HG03565 (cell line): ENCODE measurements at regions not wholly inside any gene's neighbourhood (a gene's known extent, or its start where the extent isn't known, plus 50 kb on each side); places are given as distances from the start of the nearest gene placed in this dataset.

ENCODE experiments used
- ATAC-seq: cut with Tn5 transposase; IDR thresholded peaks from one replicate; pipeline ENCODE4 v1.9.1; 2021; ENCODE audit warnings: mild to moderate bottlenecking, moderate library complexity; ENCODE audit not compliant: unreplicated experiment

DNA sequence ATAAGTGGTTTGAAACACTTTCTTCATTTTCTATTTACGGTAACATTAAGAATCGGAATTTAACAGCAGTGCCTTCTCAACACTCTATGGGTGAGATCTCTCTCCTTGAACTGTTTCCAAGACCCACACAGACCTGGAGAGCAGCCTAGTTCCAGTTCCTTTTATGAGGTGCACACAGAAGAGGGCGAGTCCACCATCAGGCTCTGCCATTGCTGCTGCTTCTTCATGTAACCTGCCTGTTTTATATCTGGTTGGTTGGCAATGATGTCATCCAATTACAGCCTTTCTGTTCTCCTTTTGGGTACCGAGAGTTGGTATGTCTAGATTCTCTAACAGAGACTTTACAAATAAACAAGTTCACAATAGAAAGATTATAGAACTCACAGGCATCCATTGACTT, 225.7 kb downstream of the UTP18 start:
- no peak for ATAC-seq

DNA sequence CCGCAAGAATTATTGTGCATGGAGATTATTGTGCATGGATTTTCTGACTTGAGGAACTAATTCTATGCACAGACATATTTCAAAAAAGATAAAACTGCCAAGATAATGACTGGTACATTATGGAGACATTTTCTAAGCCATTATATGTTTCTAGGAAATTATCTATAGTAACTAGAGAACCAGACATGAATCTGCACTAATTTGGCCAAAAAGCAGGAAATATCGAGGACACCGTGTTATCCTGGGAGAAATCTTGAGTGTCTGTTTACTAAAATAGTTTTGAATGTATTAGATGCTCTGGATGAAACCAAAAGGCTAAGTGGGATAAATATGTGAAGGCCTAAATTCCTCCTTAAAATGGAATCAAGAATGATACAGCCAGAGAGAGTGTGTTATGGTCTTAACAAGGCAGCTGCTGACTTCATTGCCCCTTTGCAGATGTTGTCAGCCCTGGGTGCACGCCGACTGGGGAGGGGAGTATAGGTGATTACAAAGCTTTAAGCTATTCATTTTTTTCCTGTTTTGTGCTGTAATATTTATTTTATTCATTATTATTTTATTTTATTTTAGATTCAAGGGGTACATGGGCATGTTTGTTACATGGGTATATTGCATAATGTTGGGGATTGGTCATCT, 226.7 kb downstream of the UTP18 start:
- no peak for ATAC-seq

DNA sequence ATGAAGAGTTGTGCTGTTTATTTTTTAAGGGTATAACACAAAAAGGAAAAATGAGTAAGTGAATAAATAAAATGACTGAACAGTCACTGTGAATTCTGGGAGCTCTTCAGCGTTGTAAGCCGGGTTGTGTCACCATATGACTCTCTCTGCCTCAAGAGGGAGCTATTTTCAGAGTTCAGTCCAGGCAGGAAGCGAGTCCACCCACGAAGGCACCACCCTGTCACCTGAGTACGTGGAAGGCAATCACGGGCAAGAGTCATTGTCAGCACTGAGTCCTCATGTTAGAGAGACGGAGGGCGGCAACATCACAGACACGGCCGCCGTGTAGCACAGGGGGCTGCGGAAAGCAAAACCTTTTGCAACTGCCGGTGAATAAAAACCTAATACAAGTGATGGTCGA, 227.6 kb downstream of the UTP18 start:
- ATAC-seq, result no peak

DNA sequence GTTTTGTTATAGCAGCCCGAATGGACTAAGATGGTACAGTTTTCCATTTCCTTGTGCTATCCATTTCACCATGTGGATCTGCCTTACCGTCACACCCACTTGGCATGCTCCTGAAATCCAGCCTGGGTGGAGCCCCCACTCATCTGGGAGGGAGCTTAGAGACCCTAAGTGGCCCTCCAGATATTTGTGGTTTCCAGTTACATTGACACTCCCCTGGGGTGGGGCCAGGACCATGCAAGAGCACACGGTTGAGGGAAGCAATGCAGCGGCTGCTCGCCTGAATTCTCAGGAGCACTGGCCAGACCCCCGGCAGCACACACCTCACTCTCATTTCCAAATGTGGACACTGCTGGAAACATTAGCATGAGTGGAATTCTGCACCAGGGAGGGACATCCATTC, 231.1 kb downstream of the UTP18 start:
- no peak for ATAC-seq

DNA sequence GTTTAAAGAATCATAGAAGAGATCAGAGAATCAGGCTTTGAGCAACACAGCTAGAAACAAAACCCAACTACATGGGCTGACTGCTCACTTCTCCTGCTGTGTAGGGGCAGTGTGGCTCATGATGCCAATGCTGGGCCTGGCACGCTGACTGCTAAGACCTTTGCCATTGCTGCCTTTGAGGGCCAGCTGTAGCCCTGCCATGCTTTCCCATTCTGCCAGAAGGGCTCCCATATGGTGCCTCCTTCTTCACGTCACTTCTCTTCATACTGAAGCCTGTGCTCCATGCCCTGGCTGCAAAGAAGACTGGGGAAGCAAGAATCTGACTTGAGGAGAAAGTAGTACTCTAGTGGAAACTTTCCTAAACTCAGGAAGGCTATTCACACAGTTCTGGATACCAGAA, 232.9 kb downstream of the UTP18 start:
- ATAC-seq, result no peak

DNA sequence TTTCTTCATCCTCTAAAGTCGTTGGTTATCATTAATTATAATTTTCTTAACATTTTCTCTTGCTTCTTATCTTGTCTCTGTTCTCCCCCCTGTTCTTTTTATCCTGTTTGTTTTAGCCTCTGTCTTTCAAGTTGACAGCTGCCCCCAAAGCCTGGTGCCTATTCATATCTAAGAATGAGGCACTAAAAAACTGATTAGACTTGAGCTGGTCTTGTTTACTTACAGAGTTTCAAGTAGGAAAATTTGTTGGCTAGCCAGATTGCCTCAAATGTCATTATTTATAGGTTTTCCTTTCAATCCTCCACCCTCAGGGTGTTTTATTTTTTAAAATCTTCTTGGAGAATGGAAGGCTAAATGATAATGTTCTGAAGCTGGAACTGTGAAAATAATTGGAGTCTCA, 236.0 kb downstream of the UTP18 start:
- no peak for ATAC-seq

DNA sequence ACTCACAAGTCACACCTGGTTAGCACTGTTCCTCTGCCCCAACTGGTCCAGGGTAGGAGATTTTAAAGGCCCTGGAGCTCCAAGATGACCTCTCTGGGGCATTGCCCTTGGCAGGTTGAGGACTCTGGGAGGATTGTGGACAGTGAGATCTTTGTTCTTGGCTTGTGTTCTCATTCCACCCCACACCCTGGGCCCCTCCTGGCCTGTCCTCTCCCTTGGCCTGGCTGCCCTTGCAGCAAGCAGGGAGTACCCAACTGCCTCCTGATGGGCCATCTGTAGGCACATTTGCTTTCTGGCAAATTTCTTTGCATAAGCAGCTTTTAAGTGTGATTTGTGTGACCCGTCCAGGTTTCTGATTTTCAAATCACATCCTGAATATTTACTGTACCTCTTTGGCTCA, 239.6 kb downstream of the UTP18 start:
- ATAC-seq, result no peak

DNA sequence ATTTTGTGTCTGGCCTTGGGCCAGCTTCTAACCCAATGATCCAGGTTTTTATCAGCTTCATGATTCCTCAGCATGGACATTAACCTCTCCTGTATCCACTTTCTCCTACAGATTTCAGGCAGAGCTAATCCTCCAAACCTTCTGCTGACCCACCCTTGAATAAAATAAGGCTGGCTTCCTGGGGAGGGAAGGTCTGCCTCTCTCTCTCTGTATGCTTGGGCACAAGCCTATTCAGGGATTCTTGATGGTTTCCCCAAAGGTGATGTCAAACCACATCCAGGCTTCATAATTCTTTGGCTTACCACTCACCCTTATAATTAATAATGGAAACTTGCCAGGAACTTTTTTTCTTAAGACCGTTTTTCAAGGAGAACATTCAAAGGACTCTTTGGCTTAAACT, 240.1 kb downstream of the UTP18 start:
- no peak for ATAC-seq

DNA sequence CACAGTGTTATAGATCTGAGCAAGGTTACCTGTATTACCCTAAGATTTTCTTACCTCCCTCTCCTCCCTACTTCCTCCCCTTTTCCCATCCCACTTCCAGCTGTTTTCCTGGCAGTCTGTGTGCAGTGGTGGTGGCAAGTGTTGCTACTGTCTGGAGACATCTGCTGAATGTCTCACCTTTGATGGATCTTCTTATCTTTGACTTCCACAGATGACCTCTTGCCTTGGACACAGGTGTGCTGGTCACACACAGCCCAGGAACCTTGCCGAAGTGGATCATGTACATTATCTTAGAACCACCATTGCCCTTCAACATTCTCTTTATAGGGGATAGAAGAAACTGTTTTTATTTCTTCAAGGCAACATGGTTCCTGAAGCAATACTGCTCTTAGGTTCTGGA, 245.1 kb downstream of the UTP18 start:
- ATAC-seq, result no peak

DNA sequence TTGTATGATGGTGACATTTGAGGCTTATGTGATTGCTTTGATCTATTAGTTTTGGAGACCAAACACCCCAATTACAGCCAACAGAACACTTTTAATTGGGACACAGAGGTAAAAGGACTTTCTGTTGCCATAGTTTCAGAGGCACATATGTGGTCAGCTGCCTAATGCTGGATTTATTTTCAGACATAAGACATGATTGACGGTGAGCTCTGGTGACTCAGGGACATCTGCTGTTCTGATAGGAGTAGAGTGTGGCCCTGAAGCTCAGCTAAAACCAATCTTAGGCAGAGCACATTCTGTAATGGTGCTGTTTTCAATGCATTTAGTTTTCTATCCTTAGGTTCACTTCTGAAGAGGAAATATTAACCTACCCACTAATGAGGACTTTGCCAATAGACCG, 247.1 kb downstream of the UTP18 start:
- ATAC-seq, result no peak

DNA sequence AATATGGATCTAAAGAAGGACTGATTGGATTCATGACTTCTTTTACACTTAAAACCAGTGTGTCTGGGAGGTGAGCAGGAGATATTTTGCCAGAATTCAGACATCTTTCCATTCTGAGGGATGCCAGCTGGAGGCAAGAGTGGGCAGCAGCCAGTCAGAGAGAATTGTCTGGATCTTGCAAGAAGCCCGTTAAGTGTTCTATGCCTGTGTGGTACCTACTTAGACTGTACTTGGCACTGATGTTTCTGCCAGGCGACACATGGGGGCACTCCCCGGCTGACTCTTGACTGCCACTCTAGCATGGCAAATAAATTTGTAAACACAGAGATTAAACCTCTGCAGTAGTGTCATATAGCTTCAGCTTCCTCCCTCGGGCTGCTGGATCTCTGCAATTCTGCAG, 247.7 kb downstream of the UTP18 start:
- ATAC-seq, result no peak

DNA sequence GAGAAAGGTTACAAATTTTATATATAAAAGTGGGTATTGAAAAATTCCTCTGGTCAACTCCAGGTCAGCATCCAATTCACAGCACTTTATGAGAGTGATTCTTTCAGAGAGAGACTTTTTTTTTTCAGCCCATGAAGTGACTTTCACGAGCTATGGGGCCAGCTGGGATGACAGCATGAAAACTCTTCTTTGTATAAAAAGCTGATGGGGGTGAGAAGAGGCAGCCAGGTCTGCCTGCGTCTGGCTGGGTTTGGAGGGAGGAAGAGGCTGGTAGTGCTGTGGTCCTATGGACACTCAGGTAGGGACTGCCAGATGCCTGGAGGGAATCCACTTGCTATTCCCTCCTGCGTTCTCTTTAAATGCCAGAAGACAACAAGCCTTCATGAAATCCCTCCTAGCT, 250.6 kb downstream of the UTP18 start:
- ATAC-seq, result no peak

DNA sequence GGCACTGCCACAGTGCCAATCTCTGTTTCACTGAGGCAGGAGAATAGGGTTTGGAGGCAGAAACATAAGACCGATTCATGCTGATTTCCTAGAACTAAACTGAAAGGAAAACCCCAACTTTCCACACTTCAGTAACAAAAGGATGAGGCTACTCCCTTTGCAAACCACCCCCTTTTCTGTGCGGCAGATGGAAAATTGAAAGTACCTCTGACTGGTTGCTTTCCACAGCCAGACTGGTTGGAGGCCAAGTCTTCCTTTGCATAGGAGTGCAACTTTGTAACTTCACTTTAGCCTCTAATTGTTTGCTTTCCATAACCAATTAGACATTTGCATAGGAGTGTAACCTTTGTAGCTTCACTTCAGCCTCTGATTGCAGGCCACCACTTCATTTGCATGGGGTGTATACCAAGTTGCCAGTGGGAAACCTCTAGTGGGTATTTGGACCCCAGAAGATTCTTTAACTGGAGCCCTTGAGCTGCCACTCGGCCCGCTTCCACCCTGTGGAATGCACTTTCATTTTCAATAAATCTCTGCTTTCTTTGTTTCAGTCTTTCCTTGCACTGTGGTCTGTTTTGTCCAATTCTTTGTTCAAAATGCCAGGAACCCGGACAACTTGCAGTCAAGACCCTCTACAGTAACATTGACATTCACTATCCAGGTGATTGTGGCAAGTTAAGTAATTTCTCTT, 252.0 kb downstream of the UTP18 start:
- ATAC-seq, result no peak

DNA sequence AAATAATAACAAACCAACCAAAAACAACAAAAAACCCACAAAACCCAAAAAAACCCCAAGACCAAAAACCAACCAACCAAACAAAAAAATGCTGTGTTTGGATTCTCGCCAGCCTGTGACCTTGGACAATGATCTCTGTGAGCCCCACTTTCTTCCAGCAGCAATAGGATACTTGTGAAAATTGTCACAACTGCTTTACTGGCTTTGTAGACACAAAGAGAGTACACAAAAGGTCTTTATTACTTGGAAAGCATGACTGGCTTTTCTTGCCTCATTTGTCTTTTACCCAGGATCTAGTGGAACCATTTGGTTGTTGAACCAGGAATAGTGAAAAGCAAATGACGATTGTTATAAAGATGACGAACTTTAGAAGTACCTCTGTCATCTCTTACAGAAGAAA, 256.6 kb downstream of the UTP18 start:
- no peak for ATAC-seq

DNA sequence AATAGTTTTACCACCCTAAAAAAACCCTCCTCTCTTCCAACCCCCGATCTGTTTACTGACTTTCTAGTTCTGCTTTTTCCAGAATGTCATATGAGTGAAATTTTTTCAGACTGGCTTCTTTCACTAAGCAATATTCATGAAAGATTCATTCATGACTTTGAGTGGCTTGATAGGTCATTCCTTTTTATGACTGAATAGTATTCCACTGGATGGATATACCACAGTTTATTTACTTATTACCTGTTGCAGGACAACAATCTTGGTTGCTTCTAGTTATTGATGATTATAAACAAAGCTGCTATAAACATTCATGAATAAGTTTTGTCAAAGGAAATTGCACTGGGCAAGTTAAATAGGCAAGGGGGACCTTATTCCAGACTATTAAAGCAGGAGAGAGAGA, 264.2 kb downstream of the UTP18 start:
- ATAC-seq, result no peak

DNA sequence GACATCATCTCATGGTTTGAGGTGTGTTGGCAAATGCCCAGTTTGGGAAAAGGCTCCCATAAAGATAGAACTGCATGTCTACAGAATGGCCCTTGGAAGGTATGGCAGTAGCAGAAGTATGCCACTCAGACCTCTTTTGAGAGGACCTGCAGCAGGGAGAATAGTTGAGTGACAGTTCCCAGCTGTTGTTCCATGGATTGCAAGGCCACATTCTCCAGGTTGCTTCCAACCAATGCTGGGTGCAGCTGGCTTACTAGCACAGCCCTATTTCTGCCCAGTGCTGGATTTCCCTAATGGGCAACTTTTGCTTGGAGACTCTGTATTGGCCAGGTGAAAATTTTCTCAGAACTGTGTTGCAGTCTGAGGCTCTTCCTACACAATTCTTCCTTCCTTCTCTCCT, 266.2 kb downstream of the UTP18 start:
- ATAC-seq, result no peak

DNA sequence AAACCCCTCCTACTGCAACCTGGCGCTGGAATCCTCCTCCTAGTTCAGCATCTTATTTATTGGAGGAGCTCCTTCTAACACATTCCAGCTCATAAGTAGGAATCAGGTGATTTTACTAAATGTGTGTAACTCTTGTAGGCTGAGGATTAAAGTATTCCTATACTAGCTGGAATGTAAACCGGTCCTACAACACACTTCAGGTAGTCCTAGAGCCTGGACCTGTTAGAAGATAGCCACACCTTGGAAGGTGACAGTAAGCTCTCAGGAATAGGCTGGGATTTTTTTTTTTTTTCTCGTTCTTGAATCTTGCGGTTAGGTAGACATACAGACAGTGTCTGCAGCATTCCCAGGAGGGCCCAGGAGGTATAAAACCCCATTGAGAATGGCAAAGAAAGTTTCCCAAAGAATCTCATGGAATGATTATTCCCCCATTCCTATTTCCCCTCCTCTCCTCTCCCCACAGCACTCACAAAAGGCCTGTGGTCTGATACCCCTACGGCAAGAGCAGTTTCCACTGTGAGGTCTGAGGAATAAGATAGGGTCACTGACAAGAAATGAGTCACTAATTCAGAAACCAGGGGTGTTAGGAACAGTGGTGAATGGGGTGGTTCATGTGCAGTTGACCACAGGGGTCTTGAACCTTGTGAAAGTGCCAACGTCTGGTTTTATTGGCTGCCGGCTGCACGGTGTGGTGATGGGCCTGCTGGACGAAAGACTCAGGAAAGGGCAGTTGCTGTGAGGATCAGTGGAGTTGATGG, 267.1 kb downstream of the UTP18 start:
- ATAC-seq, result no peak

DNA sequence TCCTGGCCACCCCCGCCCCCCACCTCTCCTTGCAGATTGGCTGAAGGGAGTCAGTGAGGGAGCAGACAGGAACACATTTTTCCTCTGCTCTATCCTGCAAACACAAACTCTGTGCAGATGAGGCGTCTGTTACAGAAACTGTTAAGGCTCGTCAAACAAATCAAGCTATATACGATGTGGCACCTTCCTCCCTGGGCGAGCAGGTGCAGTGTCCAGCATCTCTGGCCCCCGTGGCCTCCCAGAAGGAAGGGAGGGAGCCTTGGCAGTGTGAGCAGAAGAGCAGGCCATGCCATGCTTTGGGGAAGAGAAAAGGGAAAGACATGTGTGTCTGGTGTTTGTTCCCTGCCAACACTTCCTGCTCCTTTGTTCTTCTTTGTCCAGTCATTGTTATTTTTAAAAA, 267.8 kb downstream of the UTP18 start:
- no peak for ATAC-seq

DNA sequence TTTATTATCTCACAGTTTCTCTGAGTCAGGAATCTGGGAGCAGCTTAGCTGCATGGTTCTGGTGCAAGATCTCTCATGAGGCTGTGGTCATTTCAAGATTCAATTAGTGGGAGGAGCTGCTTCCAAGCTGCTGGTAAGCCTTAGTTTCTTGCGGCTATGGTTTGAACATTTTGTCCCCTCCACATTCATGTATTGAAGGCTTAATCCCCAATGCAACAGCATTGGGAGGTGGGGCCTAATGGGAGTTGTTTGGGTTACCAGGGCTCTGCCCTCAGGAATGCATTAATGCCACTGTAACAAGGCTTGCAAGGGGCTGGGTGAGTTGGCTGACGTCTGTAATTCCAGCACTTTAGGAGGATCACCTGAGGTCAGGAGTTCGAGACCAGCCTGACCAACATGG, 272.9 kb downstream of the UTP18 start:
- no peak for ATAC-seq

DNA sequence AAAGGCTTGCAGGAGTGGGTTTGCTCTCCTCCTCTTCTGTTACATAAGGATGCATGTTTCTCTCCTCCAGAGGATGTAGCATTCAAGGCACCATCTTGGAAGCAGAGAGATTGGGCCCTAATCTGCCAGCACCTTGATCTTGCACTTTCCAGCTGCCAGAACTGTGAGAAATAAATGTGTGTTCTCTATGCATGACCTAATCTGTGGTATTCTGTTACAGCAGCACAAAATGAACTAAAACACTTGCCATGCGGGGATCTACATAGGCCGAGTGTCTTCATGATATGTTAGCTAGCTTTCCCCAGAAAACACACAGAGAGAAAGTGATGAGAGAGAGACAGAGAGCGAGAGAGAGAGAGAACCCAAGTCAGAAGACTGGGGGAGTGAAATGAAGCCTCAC, 273.5 kb downstream of the UTP18 start:
- ATAC-seq, result no peak

DNA sequence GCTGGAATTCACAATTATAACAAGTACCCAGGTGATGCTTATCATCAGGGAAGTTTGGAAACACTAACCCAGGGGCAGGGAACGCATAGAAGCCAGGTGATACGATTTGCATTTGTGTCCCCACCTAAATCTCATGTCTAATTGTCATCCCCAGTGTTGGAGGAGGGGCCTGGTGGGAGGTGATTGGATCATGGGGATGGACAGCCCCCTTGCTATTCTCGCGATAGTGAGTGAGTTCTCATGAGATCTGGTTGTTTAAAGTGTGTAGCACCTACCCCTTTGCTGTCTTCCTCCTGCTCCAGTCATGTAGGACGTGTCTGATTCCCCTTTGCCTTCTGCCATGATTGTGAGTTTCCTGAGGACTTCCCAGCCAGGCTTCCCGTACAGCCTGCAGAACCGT, 276.3 kb downstream of the UTP18 start:
- no peak for ATAC-seq

DNA sequence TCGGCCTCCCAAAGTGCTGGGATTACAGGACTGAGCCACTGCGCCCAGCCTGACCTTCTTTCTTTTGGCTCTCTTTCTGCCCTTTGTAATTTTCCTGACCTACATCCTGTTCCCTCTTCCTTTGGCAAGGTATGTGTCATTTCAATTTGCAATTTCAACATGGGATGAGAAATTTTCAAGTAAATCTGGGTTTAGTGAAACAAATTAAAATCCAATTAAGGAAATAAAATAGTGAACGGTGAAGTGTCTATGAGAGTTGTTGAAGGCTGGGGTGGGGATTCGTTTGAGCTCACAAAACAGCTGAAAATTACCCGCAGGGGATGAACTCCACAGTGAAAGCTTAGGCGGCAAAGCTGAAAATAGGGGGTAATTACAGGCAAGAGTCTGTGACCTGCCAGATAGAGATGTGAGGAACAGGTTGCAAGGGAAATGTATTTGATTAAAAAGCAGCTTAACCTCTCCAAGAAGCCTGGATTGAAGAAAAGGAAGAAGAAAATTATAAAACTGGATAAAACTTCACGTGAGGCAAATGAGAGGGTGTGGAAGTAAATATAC, 277.7 kb downstream of the UTP18 start:
- no peak for ATAC-seq
